ENCODE measurements at regions not wholly inside any gene's neighbourhood (a gene's known extent, or its start where the extent isn't known, plus 50 kb on each side); places are given as distances from the start of the nearest gene placed in this dataset.

DNA sequence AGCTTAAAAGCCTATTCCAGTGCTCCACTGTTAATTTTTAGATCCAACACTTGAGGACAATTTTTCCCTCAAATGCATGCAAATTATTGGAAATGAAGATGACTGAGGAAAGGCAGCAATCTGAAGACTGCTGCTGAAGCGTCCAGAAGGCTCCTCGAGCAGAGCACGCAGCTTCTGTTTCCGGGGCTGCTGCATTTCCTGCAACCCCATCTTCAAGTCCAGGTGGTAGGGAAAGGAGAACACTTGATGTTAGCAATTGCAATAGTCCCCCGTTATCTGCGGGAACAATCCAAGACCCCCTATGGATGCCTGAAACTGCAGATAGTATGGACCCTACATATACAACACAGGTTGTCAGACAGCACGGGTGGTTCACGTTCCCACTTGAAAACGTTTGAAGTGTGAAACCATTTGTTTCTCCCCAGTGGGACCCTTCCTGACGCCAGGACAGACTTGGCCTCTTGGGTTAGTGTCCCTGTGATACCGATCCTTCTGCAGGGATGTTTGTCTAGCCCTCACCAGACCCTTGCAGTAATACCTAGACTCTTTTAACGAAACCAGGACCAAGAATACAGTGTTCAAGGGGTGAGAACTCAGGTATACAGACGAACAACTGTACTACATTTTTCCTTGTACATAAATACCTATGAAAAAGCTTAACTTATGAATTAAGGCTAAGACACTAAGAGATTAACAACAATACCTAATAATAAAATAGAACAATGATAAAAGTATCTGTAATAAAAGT is 152.3 kb downstream of the HSD17B3 start:
- no peak for TF ChIP-seq POLR2AphosphoS5 (IDR thresholded peaks at IDR 0.05)
- TF ChIP-seq, protein P1, sequence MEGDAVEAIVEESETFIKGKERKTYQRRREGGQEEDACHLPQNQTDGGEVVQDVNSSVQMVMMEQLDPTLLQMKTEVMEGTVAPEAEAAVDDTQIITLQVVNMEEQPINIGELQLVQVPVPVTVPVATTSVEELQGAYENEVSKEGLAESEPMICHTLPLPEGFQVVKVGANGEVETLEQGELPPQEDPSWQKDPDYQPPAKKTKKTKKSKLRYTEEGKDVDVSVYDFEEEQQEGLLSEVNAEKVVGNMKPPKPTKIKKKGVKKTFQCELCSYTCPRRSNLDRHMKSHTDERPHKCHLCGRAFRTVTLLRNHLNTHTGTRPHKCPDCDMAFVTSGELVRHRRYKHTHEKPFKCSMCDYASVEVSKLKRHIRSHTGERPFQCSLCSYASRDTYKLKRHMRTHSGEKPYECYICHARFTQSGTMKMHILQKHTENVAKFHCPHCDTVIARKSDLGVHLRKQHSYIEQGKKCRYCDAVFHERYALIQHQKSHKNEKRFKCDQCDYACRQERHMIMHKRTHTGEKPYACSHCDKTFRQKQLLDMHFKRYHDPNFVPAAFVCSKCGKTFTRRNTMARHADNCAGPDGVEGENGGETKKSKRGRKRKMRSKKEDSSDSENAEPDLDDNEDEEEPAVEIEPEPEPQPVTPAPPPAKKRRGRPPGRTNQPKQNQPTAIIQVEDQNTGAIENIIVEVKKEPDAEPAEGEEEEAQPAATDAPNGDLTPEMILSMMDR (IDR thresholded peaks at IDR 0.05 in 8 of 11, conservative IDR thresholded peaks at IDR 0.05 in 3 of 11): no peak

All from spleen (tissue), 7 donors.